Endothelial cell of umbilical vein (primary cell): ENCODE measurements at regions not wholly inside any gene's neighbourhood (a gene's known extent, or its start where the extent isn't known, plus 50 kb on each side); places are given as distances from the start of the nearest gene placed in this dataset.
"Not testable (repeated sequence)": the region's sequence is repeated elsewhere in the genome, so short reads cannot be mapped to it uniquely, and the experiment has no call there.

Source experiments
- BruUV-seq: library from RNA; stranded (reverse); fragments of 400-500 nt; replicated peaks from 2 replicates; lab custom pipeline; 2021; lab: Mats Ljungman, UMichigan
- CTCF ChIA-PET: fragments of 300-600, 350-600 bp; sonication (Branson Sonifier 250); formaldehyde crosslinking; loops from one replicate; lab custom pipeline; 2021; ENCODE audit warnings: antibody characterized with exemption, inconsistent platforms; lab: Charles Lee
- POLR2A ChIA-PET: fragments of 300-600, 350-600 bp; sonication (Branson Sonifier 250); formaldehyde crosslinking; loops from one replicate; lab custom pipeline; 2021; ENCODE audit warnings: antibody characterized with exemption, inconsistent platforms; lab: Charles Lee
- DNase-seq: peaks from one replicate; pipeline ENCODE4 v3.0.0-alpha.2; 2011; ENCODE audit warnings: low read depth, low spot score
- FAIRE-seq: peaks from 2 replicates; lab custom pipeline; 2011; peaks lifted over from hg19 to GRCh38; lab: Jason Lieb, UNC
- H2AFZ ChIP-seq: 2 replicates; pipeline ENCODE4 v1.6.0; 2012; ENCODE audit warnings: low read depth, low read length, control low read depth, inconsistent platforms
- H3K27ac ChIP-seq: 2 replicates; pipeline ENCODE4 v1.5.1; 2011; ENCODE audit warnings: low read depth, mild to moderate bottlenecking, control low read depth, low read length, moderate library complexity; ENCODE audit not compliant: insufficient read depth
- H3K27me3 ChIP-seq, 2 experiments: 2 replicates each; pipeline versions ENCODE4 v1.6.0 to v1.6.1; 2011; ENCODE audit warnings: low read length in 2 of 2, mixed read lengths in 1 of 2; ENCODE audit not compliant: control insufficient read depth in 2 of 2, insufficient read depth in 2 of 2
- H3K36me3 ChIP-seq, 2 experiments: 2 replicates in 1 of 2; 3 replicates in 1 of 2; pipeline ENCODE4 v1.5.1; 2011; ENCODE audit warnings: low read length in 2 of 2, mild to moderate bottlenecking in 1 of 2, moderate library complexity in 1 of 2; ENCODE audit not compliant: control insufficient read depth in 2 of 2, insufficient read depth in 2 of 2; ENCODE audit errors: extremely low read depth in 1 of 2
- H3K4me1 ChIP-seq: 3 replicates; pipeline ENCODE4 v1.5.1; 2011; ENCODE audit warnings: mild to moderate bottlenecking, low read length; ENCODE audit not compliant: control insufficient read depth, insufficient read depth; ENCODE audit errors: extremely low read depth
- H3K4me2 ChIP-seq: 2 replicates; pipeline ENCODE4 v1.6.1; 2011; ENCODE audit warnings: low read length, control low read depth, mixed read lengths; ENCODE audit not compliant: insufficient read depth
- H3K4me3 ChIP-seq, 3 experiments: fragments of 200-600 bp in 1 of 3; sonication (generic), shearing (Covaris generic) in 1 of 3; replicated peaks in 1 of 3; 2 replicates each; pipeline ENCODE4 v1.5.1; 2011 to 2016; ENCODE audit warnings: control low read depth in 3 of 3, low read length in 3 of 3, mild to moderate bottlenecking in 2 of 3, inconsistent platforms in 1 of 3, low read depth in 1 of 3, moderate library complexity in 1 of 3; ENCODE audit not compliant: insufficient read depth in 1 of 3
- H3K79me2 ChIP-seq: 2 replicates; pipeline ENCODE4 v1.6.0; 2012; ENCODE audit warnings: low read length, inconsistent platforms; ENCODE audit not compliant: control insufficient read depth, insufficient read depth
- H3K9ac ChIP-seq: replicated peaks from 2 replicates; pipeline ENCODE3; 2011; ENCODE audit warnings: low read length, control low read depth; ENCODE audit not compliant: insufficient read depth; ENCODE audit errors: extremely low read depth
- H3K9me1 ChIP-seq: replicated peaks from 3 replicates; pipeline ENCODE4 v1.6.0; 2011; ENCODE audit warnings: mild to moderate bottlenecking, low read length; ENCODE audit not compliant: control insufficient read depth, insufficient read depth; ENCODE audit errors: extremely low read depth
- H3K9me3 ChIP-seq: replicated peaks from 2 replicates; pipeline ENCODE4 v1.5.1; 2012; ENCODE audit warnings: low read length, inconsistent platforms; ENCODE audit not compliant: control insufficient read depth, insufficient read depth
- H4K20me1 ChIP-seq: replicated peaks from 2 replicates; pipeline ENCODE3; 2011; ENCODE audit warnings: mild to moderate bottlenecking, low read length; ENCODE audit not compliant: control insufficient read depth, insufficient read depth; ENCODE audit errors: extremely low read depth
- CTCF ChIP-seq, 2 donors: IDR thresholded peaks; 1 replicate in 1 of 2; 2 replicates in 1 of 2; pipeline ENCODE4 v1.5.1; 2011; ENCODE audit warnings: low read length in 2 of 2, mild to moderate bottlenecking in 2 of 2, moderate library complexity in 2 of 2, control low read depth in 1 of 2, inconsistent platforms in 1 of 2, low read depth in 1 of 2; ENCODE audit not compliant: insufficient read depth in 1 of 2; ENCODE audit errors: extremely low read depth in 1 of 2
- EZH2 ChIP-seq: IDR thresholded peaks from 2 replicates; pipeline ENCODE4 v1.6.1; 2012; ENCODE audit warnings: borderline replicate concordance, low read depth, mild to moderate bottlenecking, moderate library complexity, low read length, inconsistent platforms; ENCODE audit not compliant: severe bottlenecking
- FOS ChIP-seq: IDR thresholded peaks from 2 replicates; pipeline ENCODE4 v1.6.1; 2011; ENCODE audit warnings: mild to moderate bottlenecking, low read length, moderate library complexity, borderline replicate concordance; ENCODE audit not compliant: insufficient read depth
- GATA2 ChIP-seq: IDR thresholded peaks from 2 replicates; pipeline ENCODE4 v1.7.0; 2011; ENCODE audit warnings: low read depth, mild to moderate bottlenecking, moderate library complexity, mixed read lengths, low read length; ENCODE audit not compliant: insufficient read length, insufficient read depth
- JUN ChIP-seq: IDR thresholded peaks from 2 replicates; pipeline ENCODE4 v1.6.1; 2011; ENCODE audit warnings: borderline replicate concordance, low read depth; ENCODE audit not compliant: insufficient read length, insufficient read depth
- MAX ChIP-seq: IDR thresholded peaks from 2 replicates; pipeline ENCODE4 v1.6.1; 2011; ENCODE audit not compliant: insufficient read depth, insufficient read length
- MYC ChIP-seq: IDR thresholded peaks from one replicate; pipeline ENCODE4 v1.6.1; 2011; ENCODE audit warnings: mild to moderate bottlenecking, low read depth, low read length
- POLR2A ChIP-seq: IDR thresholded peaks from 2 replicates; pipeline ENCODE4 v1.6.1; 2012; ENCODE audit warnings: low read depth, mild to moderate bottlenecking, control low read depth, low read length
- POLR2AphosphoS5 ChIP-seq: IDR thresholded peaks from 2 replicates; pipeline ENCODE4 v1.6.1; 2012; ENCODE audit warnings: low read depth, mild to moderate bottlenecking, control low read depth, low read length, moderate library complexity; ENCODE audit not compliant: insufficient read depth
- dilution Hi-C: fragments of 300-500 bp; cut with MboI; formaldehyde crosslinking; loops from one replicate; pipeline ENCODE4 v1.15.0; 2019; ENCODE audit warnings: low sequenced_read_pairs; ENCODE audit not compliant: extremely low pct_ligation_motif_present
- intact Hi-C: fragments of 100-400 bp; cut with micrococcal nuclease; formaldehyde crosslinking; loops from one replicate; pipeline ENCODE4 v1.10.0; 2022

GRCh38 chr12:75644472-75645072, 133.2 kb upstream of the KRR1 start:
- intact Hi-C loops: no loop called here
- no peaks in the 10 kb centered on the region for H3K79me2 ChIP-seq
- H3K27me3 ChIP-seq: no peaks in the 10 kb centered on the region
- H3K9ac ChIP-seq: no peak overlapping the region
- ChIA-PET POLR2A (interaction anchor here (0.7 kb wide), 1 partner anchor 13 kb away, joined by 3 read pairs; no protein-coding TSS in a partner anchor), CTCF (interaction anchor here (0.9 kb wide), 1 partner anchor 62 kb away, joined by 3 read pairs; no protein-coding TSS in a partner anchor)
- no peaks in the 10 kb centered on the region for H3K36me3 ChIP-seq
- no peak overlapping the region for H2AFZ ChIP-seq
- H4K20me1 ChIP-seq: no peaks in the 10 kb centered on the region
- no peak for FAIRE-seq
- TF ChIP-seq JUN (no peak), MYC (no peak), GATA2 (no peak), POLR2A (no peak), POLR2AphosphoS5 (no peak), FOS (no peak), EZH2 (no peak), MAX (no peak), CTCF (IDR thresholded peaks at IDR 0.05; ENCODE audit: extremely low read depth in 1 of 2, insufficient read depth in 1 of 2, low read depth in 1 of 2, low read length in 2 of 2) (no peak)
- no peaks in the 10 kb centered on the region for H3K9me3 ChIP-seq
- DNase-seq: no peak
- H3K4me1 ChIP-seq: no peaks in the 10 kb centered on the region
- no peak overlapping the region for H3K27ac ChIP-seq
- BruUV-seq: no TSS peak
- no peak overlapping the region for H3K4me3 ChIP-seq
- H3K4me2 ChIP-seq: no peak overlapping the region
- H3K9me1 ChIP-seq: no peaks in the 10 kb centered on the region
- dilution Hi-C loops: no loop called here

GRCh38 chr12:75643119-75643518, 131.7 kb upstream of the KRR1 start:
- CTCF ChIA-PET, BruUV-seq: not testable (repeated sequence)

More at GRCh38 chr12:75643119-75643518, 131.7 kb upstream of the KRR1 start:
- H3K9me3 ChIP-seq, H3K9ac ChIP-seq, H3K27ac ChIP-seq, intact Hi-C loops, H3K27me3 ChIP-seq, H3K79me2 ChIP-seq, POLR2A ChIA-PET, FAIRE-seq, H3K4me2 ChIP-seq, DNase-seq, H3K4me3 ChIP-seq, H2AFZ ChIP-seq, H3K4me1 ChIP-seq, H3K36me3 ChIP-seq, dilution Hi-C loops, H4K20me1 ChIP-seq, H3K9me1 ChIP-seq: not testable (repeated sequence)
